Limb (tissue), 2 donors: ENCODE measurements at regions not wholly inside any gene's neighbourhood (a gene's known extent, or its start where the extent isn't known, plus 50 kb on each side); places are given as distances from the start of the nearest gene placed in this dataset.
"Not testable (repeated sequence)": the region's sequence is repeated elsewhere in the genome, so short reads cannot be mapped to it uniquely, and the experiment has no call there.

ENCODE experiments used
- DNase-seq, 2 donors: peaks; one replicate each; pipeline ENCODE4 v3.0.0-alpha.2; 2016; ENCODE audit errors: extremely low spot score in 2 of 2

DNA sequence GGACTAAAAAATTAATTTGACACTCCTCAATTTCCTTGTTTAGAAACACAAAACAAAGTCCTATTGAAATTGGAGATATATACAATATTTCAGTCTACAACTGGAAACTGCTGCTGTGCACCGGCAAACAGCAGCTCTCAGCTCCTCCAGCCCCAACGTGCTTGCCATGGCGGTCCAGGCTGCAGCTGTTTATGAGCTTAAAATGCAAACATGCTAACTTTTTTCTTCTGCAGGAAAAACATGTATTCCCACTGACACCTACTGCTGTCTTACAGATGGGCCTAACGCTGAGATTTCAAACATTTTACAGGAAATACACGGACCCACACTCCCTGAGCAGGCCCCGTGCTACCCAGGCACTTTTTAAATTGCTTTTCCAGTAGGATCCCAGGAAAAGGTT lies 195.5 kb downstream of the BCL11A start:
- peak in 1 of 2 donors; percentile 24 for DNase-seq

DNA sequence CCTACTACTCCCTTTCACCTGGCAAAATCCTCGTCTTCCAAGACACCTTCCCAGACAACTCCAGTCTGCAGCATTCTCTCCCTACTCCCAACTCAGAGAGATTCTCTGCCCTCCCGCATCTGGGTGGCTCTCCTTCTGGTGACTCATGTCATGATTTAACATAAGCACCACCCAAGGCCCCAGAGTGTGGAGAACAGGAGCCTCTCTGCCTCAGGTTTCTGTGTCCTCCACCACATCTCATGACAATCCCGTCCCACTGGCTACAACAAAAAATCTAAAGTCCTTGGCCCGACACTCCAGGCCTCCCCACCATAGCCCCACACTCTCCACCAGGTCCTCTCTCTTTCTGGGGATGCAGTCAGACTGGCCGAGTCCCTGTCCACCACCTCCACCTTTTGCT lies 197.1 kb downstream of the BCL11A start:
- no peak for DNase-seq

DNA sequence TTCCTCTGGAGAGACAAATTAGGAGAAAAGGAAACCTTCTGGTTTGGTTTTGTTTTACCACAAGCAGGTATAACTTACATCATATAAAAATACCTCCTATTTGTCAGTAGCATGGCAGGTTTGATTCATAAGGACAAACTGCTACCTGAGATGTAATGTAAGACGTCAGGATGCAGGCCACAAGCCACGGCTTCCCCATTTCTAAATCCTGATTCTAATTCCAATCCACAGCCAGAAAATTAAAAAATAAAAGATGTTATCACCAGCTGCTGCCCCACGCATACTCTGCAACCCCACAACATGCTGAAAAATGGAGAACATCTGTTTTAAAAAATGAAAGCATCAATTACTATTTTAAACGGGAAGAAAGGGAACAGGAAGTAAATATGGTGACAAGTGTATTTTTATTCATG lies 197.6 kb downstream of the BCL11A start:
- DNase-seq: no peak

DNA sequence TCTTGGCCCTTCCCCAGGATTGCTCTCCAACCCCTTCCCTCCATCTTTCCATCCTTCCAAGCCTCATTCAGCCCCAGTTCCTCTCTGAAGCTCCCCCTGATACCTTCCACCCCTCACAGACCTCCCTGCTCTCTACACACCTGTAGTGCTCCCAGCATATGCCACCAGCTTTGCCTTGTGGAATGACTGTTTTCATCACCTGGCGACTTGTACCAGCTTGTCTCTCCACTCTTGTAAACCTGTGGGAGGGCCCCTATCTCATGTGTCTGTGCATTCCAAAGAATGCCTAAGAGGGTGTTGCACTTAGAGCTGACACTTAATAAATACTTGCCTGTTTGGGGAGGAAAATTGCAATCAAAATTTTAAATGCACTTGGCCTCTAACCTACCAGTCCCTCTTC lies 198.7 kb downstream of the BCL11A start:
- no peak for DNase-seq

DNA sequence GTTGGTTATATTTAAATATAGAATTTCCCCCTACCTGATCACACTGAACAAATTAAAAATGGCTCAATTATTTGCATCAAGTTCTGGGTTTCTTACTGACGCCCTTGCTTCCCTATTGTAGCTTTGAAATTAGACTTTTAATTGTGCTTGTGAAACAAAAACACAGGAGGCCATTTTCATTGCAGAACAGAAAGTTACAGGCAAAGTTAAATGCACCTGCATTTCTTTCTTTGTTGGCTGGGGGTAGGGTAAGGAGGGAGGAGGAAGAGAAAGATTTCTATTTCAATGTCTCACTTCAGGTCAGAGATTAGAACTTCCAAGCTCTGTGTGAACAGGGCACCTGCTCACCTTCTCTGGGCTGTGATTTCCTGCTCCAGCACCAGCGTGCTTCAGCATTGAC lies 199.6 kb downstream of the BCL11A start:
- DNase-seq: no peak

DNA sequence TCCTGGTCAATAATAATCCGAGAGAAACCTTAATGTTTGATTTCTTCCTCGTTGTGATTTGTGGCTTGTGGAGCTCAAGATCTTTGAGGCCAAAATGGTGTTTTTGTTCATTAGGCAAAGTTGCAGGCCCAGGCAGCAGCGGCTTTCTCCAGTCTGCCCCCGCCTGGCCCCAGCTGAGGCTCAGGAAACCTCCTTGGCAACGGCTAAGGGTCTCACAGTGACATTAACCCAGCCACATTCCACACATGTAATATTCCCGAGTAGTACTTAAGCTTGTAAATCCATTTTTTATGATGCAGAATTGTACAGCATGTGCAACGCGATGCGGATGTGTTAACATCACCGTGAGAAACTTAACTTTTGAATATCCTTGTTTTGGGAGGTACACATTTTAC lies 200.1 kb downstream of the BCL11A start:
- DNase-seq: peak; percentile 24 to 60

DNA sequence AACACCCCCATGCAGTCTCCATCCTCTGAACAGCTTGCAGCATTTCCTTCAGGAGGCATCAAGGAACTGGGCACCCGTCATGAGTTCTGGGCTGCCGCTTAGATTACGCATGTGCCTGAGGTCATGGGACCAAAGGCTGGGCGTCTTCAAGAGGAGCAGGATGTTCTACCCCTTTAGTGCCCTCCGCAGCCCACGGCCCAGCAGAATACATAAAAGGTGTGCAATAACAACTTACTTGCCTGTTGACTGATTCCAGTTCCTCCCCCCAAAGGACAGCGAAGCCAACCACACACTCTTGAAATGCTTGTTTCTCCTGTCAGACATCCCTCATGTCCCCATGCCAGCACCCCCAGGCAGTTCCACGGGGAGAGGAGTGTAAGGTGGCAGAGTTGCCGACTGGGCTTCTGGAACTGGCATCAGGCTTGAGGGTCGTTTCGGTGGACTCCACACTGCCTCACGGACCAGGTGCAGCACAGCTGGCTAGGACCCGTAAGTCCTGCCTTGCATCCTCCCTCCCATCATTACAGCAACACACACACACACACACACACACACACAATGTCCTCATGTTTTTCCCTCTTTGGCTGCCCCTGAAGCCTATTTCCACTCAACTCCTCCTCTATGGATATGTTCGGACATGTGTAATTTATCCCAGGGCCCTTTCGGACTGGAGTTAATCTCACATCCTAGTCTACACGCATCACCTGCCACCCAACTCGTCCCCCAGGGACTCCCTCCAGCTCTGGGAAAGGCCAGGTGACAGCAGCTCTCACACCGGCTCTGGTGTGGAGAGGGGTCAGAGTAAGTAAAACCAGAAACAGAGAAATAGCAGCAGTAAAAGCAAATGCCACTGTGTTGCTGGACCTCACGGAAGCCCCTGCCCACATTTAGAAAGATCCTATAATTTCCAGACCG lies 200.7 kb downstream of the BCL11A start:
- no peak for DNase-seq

DNA sequence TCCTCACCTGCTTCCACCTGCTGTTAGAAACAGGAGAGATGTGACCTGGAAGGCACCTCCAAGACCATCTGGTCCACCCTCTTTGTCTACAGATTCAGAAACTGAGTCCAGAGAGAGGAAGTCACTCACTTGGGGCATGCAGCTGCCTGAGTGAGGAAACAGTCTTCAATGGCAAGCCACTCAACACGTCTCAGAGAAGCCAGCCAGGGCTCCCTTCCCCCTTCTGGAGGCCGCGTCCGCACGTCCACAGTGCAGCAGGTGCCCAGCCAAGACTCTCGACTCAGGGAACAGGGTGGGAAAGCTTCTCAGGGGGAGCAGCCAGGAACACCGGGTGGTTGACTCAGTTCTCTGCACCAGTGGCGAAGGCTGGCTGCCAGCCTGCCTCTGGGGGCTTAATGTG lies 201.7 kb downstream of the BCL11A start:
- no peak for DNase-seq

DNA sequence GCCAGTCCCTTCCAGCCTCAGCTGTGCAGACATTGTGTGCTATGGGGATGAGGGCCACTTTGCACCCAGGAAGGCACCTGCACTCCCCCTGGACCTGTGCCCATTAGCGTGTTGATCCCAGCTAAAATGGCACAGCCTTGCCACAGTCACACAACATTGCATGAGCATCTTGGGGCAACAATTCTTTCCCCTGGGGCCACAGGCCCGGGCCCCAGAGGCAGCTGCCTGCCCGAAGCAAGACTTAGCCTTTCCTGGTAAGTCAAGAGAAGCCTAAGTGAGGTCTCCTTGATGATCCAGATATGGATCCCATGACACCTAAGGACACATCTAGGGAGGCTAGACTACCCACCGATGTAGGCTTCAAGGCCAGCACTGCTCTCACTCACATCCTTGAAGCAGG lies 202.1 kb downstream of the BCL11A start:
- no peak for DNase-seq

DNA sequence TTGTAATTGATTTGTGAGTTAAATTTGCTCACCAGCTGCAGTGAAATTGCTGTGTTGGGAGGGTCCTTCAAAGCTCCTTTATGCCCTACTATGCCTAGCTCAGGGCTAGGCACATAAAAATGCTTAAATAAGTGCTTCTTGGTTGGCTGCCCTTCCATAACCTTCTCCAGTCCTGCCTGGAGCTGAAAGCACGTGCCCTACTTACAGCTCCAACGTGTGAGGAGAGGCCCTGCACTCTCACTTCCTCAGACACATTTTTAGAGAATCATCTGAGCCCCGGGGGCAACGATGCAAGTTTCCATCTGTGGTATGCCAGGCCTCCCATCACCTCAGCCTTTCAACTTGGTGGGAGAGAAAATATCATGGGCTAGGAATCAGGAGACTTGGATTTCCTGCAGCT lies 202.7 kb downstream of the BCL11A start:
- no peak for DNase-seq

DNA sequence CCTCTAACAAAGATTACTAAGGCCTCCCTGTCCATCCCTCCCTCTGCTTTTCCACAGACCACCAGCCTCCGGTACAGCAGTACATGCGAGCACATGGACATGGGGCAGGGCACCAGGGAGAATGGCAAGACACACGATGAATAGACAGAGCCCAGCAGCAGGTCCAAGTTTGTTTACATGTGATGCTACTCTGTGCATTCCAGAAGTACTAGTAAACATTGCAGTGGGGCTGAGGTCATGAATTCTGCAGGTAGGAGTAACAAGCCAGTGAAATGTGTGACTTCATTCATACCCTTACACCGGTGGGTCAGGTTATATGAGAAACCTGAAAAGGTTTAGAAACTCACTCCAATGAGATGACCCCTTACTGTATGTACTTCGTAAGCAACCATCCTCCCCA lies 205.7 kb downstream of the BCL11A start:
- no peak for DNase-seq

DNA sequence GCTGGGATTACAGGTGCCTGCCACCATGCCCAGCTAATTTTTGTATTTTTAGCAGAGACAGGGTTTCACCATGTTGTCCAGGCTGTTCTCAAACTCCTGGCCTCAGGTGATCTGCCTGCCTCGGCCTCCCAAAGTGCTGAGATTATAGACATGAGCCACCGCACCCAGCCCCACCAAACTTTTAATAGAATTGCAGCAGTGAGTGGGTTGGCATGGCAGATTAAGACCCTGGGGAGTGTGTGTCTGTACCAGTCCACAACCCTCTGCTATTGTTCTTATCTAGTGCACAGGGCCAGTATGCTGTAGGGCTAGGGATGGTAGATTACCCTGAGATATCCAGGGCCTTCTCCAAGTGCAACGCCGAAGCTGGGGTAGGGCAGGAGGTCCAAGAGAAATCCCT lies 211.0 kb downstream of the BCL11A start:
- DNase-seq: not testable (repeated sequence)

DNA sequence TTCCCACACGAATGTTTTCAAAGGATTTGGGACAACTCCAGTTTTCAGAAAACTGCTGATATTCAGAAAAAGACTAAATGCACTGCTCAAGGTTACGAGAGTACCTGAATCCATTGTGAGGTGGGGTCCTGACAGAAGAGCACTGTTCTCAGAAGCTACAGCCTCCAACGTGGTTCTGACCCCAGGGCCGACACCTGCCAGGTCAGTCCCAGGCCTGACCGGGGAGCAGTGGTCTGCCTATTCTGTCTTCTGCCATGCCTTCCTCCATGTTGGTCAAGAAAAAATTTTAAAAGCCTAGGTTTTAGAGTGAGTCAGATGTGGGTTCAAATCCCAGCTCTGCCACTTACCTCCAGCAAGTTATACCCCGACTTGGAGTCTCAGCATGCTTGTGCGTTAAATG lies 212.3 kb downstream of the BCL11A start:
- no peak for DNase-seq

DNA sequence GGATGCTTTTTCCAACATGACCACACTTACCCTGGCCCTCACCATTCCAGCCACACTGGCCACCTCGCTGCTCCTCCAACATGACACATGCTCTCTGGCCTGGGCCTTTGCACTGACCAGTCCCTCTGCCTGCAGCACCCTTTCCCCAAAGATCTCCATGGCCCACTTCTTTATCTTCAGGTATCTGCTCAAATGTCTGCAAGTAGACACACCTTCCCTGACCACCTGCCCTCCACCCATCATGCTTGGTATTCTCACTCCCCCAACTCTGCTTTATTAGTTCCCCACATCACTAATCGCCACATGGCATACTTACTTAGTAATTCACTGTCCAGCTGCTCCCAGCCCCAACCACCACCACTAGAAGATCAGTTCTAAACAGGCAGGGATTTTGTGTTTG lies 214.2 kb downstream of the BCL11A start:
- no peak for DNase-seq

DNA sequence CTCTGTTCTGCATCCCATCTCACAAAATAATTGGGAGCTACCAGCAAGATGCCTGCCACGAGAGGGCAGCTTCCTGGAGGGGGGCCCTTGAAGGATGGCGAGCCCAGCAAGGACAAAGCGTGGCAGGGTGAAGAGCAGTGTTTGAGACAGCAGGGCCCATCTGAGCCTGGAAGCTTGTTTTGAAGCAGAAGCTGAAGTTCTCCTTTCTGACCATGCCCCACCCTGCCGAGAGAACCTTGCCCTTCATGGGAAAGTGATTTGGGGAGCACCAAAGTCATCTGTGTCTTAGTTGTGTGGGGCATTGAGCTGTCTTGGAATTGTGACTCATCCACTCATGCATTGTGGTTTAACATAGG lies 216.3 kb downstream of the BCL11A start:
- no peak for DNase-seq

DNA sequence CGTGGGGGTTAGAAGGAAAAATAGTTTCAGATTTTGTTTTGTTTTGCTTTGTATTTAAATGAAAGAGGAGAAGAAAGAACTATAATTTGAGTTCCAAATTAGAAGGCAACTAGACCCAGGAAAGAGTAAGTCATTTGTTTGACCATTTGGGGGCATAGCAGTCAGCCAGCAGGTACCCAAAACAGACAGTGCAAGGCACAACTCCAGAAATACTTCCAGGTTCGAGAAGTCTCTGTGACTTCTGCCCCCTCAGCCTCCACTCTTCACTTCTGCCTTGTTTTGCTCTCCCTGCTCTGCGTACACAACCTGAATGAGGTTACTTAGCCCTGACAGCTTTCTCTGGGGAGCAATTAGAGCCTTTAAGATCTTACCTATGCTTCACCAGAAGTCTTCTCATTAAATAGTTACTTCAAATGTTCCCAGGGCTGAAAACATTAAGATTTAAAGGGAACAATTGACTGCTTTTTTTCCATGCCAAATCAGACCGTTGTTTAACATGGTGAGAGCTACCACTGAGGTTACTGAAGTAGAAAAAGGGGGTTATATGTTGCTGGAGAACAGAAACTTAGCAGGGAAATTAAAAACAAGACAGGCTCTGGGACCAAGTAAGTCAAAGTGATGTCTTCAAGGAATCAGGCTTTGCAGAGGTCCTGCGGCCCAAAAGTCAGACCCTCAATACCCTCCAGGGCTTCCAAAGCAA lies 216.9 kb downstream of the BCL11A start:
- no peak for DNase-seq

DNA sequence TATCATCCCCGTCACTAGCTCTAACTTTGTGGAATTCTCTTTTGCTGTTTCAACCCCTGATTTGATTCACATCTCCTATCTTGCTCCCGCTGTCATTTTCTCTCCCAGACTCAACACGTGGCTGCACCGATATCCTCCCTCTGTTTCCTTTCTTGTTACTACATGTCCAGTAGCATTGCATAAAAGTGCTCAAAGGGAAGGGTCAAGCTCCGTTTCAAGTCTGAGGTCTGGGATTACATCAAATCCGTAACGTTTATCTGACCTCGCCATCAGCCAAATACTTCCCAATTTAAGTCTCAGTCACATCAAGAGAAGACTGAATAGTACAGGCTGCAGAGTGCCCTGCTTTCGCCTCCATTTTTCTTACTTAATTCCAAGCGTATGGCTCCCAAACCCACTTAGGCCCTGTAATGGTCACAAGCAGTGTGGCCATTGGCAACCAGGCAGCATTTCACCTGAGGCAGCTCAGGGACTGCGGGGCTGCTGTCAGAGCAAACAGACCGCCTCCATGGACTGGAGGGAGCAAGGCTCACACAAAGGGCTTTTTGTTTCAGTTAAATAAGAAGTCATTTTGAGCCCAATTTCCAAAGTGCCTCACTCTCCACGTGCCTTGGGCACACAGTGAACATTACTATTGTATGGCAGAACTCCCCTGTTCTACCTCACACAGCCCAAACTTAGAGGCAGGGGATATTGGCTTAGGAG lies 217.8 kb downstream of the BCL11A start:
- DNase-seq: no peak

DNA sequence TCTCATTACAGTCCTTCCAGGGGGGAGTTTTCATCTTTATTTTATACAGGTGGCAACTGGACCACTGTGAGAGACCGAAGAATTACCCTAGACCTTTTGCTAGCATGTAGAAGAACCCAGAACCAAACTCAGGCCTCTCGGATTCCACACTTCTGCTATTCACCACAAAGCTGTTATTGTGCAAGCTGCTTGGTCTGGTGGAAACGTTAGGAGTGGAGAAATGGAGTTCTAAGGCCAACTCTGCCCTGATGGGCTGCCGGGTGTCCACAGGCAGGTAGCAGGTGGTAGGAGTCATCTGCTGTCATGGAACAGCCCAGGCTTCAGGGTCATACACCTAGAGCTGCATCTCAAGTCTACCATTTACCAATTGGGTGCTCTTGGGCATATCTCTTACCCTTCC lies 218.8 kb downstream of the BCL11A start:
- DNase-seq: no peak

DNA sequence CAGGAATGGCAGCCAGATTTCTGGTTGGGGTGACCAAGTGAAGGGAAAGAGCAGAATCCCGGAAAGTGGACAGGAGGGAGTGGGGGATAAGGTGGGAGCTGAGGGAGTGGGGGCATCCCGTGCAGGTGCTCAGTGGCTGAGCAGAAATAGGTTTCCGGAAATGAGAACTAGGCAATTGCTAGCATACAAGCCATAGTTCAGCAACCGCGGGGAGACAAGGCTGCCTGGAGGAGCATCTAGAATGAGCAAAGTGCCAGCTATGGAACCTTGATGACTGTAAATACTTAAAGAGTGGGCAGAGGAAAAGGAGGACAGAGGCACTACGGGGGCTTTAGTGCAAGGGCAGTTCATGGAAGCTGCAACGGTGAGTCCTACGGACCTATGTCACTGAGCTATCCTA lies 220.2 kb downstream of the BCL11A start:
- no peak for DNase-seq

DNA sequence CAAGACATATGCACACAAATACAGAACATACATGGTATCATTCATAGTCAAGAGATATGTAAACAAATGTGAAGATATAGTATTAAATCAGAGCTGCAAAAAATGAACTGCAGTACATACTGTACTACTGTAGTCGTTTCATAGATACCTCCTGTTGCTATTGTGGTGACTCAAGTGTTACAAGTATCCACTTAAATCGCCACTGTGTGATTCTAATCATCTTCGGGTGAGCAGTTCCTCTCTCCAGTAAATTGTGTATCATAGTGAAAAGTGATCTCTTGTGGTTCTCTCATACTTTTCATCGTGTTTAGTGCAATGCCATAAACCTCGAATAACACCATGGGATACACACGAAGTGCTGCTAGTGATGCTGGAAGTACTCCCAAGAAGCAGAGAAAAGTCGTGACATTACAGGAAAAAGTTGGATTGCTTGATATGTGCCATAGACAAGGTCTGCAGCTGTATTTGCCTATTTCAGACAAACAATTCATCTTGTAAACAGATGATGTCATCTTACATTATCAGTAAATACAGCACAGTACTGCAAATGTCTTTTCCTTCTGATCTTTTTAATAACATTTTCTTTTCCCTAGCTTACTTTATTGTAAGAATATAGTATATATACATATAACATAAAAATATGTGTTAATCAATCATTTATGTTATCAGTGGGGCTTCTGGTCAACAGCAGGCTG lies 222.2 kb downstream of the BCL11A start:
- DNase-seq: no peak

DNA sequence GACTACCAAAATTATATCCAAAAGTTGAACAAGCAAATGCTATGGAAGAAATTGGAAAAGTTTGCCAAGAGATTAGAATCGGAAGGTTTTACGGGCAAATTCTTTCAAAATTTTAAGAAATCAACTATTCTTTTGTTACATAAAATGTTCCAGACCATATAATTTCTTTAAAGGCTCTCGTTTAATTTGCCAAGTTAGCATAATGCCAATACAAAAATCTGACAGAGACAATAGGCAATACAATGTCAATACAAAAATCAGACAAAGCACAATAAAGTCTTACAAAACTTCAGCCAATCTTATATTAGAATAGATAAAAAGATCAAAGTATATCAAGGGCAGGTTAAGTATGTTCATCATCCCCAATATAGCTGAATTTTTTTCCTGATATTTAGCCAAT lies 224.2 kb downstream of the BCL11A start:
- DNase-seq: no peak

DNA sequence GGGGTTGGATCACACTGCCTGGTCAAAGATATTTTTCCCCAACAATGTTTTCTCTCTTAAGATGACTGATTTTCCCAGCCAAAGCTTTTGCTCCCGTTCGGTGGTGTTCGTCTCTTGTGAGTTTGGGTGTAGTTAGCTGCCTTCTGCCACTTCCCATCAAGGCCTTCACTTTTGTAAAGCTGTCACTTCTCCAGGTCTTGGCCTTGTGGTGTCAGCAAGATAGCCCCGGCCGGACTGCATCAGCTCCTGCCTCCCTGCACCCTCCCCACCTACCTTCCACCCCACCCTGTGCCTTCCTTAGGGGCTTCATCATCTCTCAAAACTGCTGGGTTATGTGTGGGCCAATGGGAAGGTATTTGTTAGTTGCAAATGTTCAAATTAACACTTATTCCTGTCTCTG lies 228.9 kb downstream of the BCL11A start:
- no peak for DNase-seq
